ENCODE measurements at regions not wholly inside any gene's neighbourhood (a gene's known extent, or its start where the extent isn't known, plus 50 kb on each side); places are given as distances from the start of the nearest gene placed in this dataset.
"Not testable (repeated sequence)": the region's sequence is repeated elsewhere in the genome, so short reads cannot be mapped to it uniquely, and the experiment has no call there.

DNA sequence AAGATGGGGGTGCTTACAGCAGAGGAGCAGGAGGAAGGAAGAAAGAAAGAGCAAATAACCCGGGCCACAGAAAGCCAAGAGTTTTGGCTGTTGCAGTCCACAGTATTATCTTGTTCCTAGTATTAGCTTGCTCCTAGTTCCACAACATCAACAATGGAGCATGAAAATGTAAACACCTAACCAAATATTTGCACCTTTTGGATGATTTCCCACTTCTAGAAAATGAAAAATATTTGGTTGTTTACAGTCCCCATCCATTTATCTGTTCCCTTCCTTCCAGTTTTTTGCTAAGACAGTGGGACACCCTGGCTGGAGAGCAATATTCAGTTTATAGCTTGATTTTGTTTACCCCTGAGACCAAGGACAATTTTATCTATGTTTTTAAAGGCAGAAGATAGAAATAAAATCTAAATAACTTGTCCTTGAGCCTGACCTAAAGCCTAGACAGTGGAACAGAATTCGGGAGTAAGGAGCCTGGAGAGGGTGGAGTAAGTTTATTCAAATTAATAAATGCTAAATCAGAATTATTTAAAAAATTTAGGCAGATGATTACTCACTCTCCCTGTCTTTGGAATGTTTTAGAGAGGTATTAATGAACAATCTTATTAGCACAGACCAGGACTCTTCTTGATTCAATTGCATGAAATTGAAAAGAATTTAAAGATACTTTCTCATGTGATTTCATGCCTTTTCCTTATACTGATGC lies 51.6 kb downstream of the RESF1 start:
- no peak for DNase-seq (ENCODE audit: low read depth)

DNA sequence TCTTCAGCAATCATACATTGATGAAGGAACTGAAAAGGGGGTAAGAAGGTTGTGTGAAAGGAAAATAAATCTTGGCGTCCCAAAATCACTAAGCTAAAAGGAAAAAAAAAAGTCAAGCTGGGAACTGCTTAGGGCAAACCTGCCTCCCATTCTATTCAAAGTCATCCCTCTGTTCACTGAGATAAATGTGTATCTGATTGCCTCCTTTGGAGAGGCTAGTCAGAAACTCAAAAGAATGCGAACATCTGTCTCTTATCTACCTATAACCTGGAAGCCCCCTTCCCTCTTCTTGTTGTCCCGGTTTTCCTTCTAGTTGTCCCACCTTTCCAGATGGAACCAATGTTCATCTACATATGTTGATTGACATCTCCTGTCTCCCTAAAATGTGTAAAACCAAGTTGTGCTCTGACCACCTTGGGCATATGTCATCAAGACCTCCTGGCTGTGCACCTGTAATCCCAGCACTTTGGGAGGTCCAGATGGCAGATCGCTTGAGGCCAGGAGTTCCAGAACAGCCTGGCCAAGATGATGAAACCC lies 53.1 kb downstream of the RESF1 start:
- DNase-seq (ENCODE audit: low read depth), result no peak

DNA sequence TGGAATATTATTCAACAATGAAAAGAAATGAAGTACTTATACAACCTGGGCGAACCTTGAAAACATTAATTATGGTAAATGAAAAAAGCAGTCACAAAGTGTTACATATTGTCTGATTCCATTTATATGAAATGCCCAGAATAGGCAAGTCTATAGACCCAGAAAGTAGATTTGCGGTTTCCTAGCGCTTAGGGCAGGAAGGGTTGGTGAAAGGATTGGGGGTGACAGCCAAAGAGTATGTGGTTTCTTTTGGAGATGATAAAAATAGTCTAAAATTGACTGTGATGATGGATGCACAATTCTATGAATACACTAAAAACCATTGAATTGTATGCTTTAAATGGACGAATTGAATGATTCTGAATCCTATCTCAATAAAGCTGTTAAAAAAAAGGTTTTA lies 55.8 kb downstream of the RESF1 start:
- no peak for DNase-seq (ENCODE audit: low read depth)

DNA sequence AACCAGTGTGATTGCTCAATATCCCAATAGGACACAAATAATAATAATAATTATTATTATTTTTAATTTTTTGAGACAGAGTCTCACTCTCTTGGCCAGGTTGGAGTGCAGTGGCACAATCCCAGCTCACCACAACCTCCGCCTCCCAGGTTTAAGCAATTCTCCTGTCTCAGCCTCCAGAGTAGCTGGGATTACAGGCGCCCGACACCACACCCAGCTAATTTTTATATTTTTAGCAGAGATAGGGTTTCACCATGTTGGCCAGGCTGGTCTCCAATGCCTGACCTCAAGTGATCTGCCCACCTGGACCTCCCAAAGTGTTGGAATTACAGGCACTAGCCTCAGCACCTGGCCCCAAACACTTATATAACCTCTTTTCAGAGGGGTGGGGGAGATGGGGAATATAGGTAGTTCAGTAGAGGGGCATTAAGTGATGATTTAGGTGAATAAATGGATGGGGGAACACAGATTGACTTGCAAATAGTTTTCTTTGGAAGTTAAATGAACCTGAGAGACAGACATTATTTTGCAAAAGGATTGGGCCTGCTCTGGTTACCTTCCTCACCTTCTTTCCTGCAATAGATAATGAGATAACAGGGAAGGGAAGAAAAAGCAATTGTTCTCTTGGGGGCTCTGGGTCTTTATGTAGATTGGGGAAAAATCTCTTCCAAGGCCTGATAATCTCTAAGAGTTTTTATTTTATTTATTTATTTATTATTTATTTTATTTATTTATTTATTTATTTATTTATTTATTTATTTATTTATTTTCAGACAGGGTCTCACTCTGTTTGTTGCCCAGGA lies 57.7 kb downstream of the RESF1 start:
- no peak for DNase-seq (ENCODE audit: low read depth)

DNA sequence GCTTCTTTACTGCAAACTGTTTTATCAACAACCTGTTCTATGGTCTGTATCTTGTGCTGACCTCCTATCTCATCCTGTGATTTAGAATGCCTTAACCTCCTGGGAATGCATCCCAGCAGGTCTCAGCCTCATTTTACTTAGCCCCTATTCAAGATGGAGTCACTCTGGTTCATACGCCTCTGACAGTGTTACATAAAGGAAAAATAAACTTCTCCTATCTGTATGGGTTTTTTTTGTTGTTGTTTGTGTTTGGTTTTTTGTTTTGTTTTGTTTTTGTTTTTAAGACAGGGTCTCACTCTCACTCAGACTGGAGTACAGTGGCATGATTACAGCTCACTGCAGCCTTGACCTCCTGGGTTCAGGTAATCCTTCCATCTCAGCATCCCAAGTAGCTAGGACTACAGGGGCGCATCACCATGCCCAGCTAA lies 62.1 kb downstream of the RESF1 start:
- no peak for DNase-seq (ENCODE audit: low read depth)

DNA sequence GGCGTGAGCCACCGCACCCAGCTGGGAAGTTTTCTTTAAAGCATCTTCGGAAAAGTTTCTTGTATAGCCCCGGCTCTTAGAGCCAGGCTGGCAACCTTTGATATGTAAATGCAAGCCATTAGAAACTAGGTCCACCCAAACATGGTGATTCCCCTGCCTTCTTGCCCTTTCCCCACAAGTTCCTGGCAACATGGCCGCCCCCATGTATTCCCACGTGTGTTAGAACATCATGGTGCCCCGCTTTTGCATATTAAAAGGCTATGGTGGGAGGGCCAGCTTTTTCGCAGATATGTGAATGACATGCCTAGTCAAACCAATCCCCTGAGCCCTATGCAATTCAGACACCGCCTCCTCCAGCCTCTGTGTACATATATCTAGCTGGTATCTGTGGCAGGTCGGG lies 63.2 kb downstream of the RESF1 start:
- DNase-seq (ENCODE audit: low read depth), result not testable (repeated sequence)

DNA sequence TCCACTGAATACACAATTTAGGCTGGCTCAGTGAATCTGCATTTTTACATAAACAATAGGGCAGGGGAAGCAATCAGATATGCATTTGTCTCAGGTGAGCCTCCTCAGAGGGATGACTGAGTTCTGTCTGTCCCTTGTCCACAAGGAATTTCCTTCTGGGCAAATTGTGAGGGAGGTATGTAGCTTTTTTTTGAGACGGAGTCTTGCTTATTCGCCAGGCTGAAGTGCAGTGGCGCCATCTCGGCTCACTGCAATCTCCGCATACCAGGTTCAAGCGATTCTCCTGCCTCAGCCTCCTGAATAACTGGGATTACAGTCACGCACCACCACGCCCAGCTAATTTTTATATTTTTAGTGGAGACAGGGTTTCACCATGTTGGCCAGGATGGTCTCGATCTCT lies 64.6 kb downstream of the RESF1 start:
- DNase-seq (ENCODE audit: low read depth), result not testable (repeated sequence)

DNA sequence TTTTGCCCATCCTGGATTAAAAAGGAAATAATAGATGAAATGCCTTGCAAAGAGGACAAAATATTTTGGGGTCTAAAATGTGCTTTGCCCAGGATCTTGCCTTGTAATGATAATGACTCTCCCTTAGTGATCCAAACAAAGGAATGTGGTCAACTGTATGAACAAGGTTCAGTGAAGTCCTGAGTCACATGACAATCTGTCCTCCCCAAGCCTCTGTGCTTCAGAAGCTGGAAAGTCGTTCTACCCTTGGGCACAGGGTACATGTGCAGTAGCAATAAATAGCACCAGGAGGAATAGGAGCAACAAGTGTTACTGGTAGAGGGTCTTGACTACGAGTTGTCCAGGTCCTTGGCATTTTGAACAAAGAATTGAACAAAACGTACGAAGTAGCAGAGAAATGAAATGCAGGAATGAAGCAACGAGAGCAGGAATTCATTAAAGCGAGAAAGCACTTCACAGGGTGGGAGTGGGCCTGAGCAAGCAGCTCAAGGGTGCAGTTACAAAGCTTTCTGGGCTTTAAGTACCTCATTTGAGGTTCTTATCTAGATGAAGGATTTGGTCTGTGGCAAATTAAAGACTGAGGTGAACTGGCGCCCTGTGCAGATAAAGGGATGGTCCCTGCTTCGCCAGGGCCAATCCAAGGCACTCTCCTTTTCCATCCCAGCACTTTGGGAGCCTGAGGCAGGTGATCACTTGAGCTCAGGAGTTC lies 65.8 kb downstream of the RESF1 start:
- no peak for DNase-seq (ENCODE audit: low read depth)

DNA sequence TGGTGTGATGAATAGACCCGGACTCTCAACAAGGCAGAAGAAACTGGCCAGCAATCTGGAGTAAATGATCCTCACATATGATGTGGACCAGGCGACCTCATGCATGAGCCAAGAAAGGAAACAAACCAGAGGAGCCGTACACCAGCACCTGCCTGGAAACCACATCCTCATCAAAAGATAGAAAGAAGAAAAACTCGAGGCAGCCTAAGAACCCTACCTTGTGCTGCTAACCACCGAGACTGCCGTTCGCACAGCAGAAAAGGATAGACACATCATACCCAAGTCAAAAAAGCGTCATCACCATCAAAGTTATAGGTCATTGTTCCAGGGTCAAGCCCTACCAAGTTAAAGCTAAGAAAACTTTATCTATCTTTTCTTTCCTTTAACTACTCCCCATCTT lies 66.7 kb downstream of the RESF1 start:
- no peak for DNase-seq (ENCODE audit: low read depth)

DNA sequence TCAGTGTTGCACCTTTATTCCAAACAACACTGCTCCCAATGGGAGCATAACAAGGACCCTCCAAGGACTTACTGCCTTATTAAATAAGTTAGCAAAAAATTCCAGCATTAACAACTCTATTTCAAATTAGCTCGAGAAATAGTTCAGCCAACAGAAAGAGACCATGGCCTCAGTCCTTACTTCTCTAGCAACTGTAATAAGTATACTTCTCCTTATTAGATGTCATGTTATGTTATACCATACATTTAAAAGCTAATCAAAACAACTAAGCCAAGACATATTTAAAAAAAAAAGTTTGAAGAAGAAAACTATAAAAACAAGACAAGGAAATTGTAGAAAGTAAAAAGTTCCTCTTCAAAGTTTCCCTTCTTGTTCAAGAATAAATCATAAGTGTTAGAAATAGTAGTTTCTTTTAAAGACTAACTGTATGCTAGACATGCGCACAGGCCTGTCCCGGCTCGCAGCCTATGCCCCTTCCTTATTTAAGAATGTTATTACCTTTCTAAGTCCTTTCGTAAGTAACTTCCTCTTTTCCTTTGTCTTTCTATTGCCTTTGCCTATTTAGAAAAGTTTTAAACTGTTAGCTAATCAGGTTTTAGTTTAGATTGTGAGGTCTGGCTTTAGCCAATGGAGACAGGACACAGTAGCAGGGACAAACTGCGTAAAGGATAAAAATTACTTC lies 68.6 kb downstream of the RESF1 start:
- no peak for DNase-seq (ENCODE audit: low read depth)

DNA sequence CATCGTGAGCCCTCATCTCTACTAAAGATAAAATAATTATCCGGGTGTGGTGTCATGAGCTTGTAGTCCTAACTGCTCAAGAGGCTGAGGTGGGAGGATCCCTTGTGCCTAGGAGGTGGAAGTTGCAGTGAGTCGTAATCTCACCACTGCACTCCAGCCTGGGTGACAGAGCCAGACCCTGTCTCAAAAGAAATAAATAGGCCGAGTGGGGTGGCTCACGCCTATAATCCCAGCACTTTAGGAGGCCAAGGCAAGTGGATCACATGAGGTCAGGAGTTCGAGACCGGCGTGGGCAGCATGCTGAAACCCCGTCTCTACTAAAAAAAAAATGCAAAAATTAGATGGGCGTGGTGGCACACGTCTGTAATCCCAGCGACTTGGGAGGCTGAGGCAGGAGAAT lies 70.9 kb downstream of the RESF1 start:
- DNase-seq (ENCODE audit: low read depth), result no peak

DNA sequence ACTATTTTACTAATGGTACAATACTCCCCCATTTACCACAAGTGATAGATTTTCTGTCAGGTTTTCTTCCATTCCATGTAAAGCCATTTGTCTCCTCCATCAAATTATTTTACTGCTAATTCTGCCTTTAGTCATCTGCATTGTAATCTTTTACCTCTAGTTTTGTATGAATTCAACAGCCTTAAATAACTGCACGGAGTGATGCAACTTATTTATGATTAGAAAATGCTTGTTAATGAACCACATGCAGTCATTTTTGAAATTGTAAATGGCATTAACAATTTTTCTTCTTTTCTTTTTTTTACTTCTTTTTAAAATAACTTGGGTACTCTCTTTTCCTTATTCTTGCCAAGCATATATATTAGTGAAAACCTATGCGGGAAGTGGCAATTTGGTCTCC lies 71.5 kb downstream of the RESF1 start:
- DNase-seq (ENCODE audit: low read depth), result no peak

DNA sequence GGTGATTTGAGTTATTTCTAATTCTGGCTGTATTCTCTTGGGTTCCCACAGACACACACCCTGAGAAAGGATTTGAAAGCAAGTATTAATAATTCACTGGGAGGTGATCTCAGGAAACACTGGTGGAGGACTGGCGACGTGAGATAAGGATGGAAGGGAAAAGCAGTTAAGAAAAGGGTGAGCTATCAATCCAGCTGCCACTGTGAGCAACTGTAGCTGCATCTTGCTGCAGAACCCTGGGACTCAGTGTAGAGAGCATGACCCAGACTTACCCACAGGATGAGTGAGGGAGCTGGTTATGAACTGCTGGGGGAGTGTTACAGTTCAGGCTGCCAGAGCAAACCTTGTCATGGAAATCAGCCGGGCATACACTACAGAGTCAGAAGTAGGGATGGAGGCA lies 71.9 kb downstream of the RESF1 start:
- DNase-seq (ENCODE audit: low read depth), result peak; percentile 85

DNA sequence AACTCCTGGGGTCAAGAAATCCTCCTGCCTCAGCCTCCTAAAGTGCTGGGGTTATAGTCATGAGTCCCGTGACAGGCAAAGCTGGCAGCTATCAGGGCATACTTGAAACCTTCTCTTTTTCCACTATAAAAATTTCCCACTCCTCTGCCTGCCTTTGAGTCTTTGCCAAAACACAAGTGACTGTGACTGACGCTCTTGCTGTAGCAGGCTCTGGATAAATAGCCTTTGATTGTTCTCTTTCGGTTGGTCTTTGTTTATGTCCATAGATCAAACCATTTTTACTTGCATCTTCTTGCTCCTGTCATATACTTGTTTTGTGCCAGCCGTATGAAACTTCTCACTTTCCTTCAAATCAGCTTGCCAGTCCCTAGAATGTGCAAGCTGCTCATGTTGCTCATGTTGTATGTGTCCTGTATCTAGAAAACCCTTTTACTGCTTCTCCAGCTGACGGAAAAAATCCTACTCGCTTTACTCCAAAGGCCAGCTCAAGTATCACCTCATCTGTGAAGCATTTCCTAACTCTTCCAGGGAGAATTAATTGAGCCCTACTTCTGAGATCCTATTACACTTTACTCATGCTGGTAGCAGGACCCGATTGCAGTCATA lies 73.1 kb downstream of the RESF1 start:
- no peak for DNase-seq (ENCODE audit: low read depth)

DNA sequence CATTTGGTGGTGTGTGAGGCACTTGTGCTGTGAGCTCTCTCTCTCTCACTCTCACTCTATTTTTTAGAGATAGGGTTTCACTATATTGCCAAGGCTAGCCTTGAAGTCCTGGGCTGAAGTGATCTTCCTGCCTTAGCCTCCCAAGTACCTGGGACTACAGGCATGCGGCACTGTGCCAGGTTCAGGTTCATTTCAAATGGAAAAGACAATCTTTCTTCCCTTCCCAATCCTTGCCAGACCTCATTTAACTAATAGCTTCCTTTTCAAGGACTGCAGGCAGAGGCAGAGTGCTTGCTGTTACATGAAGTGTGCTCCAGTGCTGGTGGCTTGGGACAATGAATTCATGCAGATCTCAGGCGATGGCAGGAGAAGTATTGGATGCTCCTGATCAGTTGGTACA lies 73.2 kb upstream of the BICD1 start:
- no peak for DNase-seq (ENCODE audit: low read depth)

DNA sequence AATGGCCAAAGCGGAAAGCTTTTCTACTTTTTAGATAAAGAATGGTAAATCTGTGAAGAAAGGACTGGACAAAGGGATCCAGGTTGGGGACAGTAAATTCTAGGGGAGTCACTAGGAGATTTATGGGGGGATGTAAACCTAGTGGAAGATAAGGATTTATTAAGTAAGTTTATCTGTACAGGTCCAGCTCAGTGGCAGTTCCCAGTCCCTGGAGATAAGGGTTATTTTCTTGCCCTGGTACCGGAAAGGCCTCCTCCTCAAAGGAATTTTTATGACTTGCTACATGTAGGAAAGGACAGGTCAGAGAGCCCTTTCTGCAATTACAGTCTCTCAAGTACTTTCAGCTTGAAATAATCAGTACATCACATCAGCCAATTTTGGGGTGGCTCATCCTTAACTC lies 72.6 kb upstream of the BICD1 start:
- peak; percentile 41 for DNase-seq (ENCODE audit: low read depth)

DNA sequence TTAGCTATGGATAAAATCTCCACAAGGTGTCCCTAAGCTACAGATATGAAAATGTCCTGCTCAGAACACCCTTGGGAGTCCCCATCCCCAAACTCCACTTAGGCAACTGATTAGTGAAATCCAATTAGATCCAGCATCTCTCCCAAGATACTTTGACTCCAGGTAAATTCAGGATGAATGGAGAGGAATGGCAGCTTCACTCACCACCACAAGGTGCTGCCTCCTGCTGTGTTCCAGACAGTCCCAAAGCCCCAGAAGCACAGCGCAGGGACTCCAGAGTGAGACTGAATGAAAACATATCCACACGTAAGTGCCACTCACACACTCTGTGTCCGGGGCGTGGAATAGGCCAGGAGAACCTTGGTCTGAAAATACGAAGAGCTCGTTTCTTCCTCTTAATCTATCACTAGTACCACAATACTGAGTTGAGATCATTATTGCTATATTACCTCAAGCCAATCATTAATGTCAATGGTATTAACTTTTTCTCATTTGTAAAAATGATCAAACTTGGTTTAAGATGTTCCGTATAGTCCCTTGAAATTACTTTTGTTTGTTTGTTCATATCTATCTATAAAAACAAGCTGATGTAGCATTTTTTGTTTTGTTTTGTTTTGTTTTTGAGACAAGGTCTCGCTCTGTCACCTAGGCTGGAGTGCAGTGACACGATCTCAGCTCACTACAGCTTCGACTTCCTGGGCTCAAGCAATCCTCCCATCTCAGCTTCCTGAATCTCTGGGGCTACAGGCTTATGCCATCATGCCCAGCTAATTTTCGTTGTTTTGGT lies 70.0 kb upstream of the BICD1 start:
- no peak for DNase-seq (ENCODE audit: low read depth)

DNA sequence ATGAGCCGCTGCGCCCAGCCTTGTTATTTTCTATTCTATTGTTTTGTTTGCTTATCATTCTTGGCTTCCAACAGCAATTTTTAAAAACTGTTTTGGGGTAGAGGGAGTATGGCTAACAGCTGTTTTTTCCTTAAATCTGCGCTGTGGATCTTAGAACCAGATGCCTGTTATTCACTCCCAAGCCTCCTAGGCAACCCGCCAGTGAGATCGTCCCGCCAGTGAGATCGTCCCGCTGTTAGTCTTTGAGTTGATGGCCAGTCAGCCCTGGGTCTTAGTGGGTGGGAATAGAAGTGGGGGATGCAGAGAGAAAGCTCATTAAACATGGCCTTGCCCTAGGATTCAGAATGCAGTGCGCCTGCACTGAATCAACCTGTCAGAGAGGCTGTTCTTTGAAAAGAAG lies 67.3 kb upstream of the BICD1 start:
- peak; percentile 72 for DNase-seq (ENCODE audit: low read depth)

DNA sequence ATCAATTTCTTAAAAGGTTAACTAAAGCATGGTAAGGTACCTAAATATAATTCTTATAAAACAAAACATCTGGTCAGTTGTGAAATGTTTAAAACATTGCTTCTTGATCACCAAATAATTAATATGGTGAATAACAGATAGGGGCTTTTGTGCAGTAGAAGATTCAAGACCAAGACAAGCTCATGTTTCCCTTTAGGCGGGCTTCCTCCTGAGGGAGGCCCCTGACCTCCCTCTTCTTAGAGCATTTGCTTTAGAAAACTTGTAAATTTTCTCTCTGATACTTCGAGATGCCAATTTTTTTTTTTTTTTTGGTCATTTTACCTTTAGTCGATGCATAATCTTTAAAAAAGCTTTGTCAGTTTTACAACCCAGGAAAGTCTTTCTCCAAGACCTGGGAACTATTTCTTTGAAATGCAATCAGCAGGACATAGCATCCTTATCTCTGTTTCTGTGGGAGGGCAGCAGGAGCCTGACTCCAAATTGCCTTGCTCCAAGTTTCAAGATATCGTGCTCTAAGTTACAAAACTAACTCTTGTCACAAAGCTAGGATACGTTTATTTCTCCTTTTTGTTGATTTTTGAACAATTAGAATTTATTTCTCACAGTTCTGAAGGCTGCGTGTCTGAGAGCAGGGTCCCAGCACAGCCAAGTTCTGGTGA lies 66.6 kb upstream of the BICD1 start:
- DNase-seq (ENCODE audit: low read depth), result peak; percentile 79

DNA sequence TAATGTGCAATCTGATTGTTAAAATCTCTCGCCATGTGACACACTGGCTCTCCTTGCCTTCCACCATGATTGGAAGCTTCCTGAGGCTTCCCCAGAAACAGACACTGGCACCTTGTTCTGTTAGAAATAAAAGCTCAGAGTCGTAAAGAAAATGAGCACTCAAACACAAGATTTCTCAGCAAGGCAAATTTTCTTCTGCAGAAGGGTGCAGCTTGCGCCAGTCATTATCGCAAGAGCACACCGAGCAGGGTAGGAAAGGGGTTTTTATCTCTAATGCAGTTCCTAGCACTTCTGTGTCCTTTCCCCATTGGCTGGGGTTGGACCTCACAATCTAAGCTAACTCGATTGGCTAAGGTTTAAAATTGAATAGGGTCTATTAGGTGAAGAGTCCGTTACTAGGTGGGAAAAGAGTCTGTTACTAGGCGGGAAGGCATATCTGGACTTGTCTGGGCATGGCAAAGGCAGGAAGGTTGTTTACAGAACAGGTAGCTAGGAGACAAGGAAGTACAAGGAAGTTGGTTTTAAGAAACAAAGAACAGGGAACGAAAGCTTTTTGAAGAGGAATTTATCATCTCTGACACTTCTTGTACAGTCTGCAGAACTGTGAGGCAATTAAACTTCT lies 62.6 kb upstream of the BICD1 start:
- peak; percentile 19 for DNase-seq (ENCODE audit: low read depth)

Data from amniotic epithelial cell (primary cell).